IMR-90 (cell line): ENCODE measurements at regions not wholly inside any gene's neighbourhood (a gene's known extent, or its start where the extent isn't known, plus 50 kb on each side); places are given as distances from the start of the nearest gene placed in this dataset.

ENCODE experiments used
- ATAC-seq: fragments of 200-7000 bp; cut with Tn5 transposase; 2 replicates; pipeline ENCODE4 v1.9.1; 2020; ENCODE audit warnings: low read depth, mild to moderate bottlenecking, moderate library complexity
- BruUV-seq: library from RNA; stranded (reverse); fragments of 400-500 nt; replicated peaks from 2 replicates; lab custom pipeline; 2021; lab: Mats Ljungman, UMichigan
- CTCF ChIA-PET: fragments of 300-600 bp; formaldehyde crosslinking; extraction: SDS; loops from one replicate; lab custom pipeline; 2021; ENCODE audit warnings: antibody characterized with exemption; lab: Yijun Ruan, JAX
- POLR2A ChIA-PET: fragments of 300-600 bp; sonication (Branson Sonifier 250); formaldehyde crosslinking; loops from one replicate; lab custom pipeline; 2022; ENCODE audit warnings: antibody characterized with exemption; ENCODE audit not compliant: unreplicated experiment; lab: Charles Lee
- DNase-seq: peaks from one replicate; pipeline ENCODE4 v3.0.0; 2013
- H2AFZ ChIP-seq: replicated peaks from 2 replicates; pipeline ENCODE3; 2013; ENCODE audit warnings: low read length, mild to moderate bottlenecking; ENCODE audit not compliant: poor library complexity
- H2AK5ac ChIP-seq: 2 replicates; pipeline ENCODE4 v1.6.1; 2013; ENCODE audit warnings: low read depth, low read length, inconsistent platforms
- H2AK9ac ChIP-seq: replicated peaks from 2 replicates; pipeline ENCODE3; 2013; ENCODE audit warnings: mild to moderate bottlenecking, low read depth, low read length, moderate library complexity; ENCODE audit not compliant: poor library complexity
- H2BK120ac ChIP-seq: 2 replicates; pipeline ENCODE4 v1.6.1; 2013; ENCODE audit warnings: low read depth, low read length, inconsistent platforms
- H2BK15ac ChIP-seq: 3 replicates; pipeline ENCODE4 v1.6.1; 2013; ENCODE audit warnings: low read depth, low read length, inconsistent platforms
- H2BK20ac ChIP-seq: 2 replicates; pipeline ENCODE4 v1.6.1; 2013; ENCODE audit warnings: low read depth, mild to moderate bottlenecking, inconsistent platforms, low read length, moderate library complexity
- H2BK5ac ChIP-seq: 2 replicates; pipeline ENCODE4 v1.6.1; 2013; ENCODE audit warnings: mild to moderate bottlenecking, low read depth, low read length, inconsistent platforms; ENCODE audit not compliant: poor library complexity, severe bottlenecking
- H3K14ac ChIP-seq: replicated peaks from 2 replicates; pipeline ENCODE4 v1.6.1; 2013; ENCODE audit warnings: low read depth, low read length, inconsistent platforms
- H3K18ac ChIP-seq: 2 replicates; pipeline ENCODE4 v1.6.1; 2013; ENCODE audit warnings: low read depth, low read length, control low read depth
- H3K23ac ChIP-seq: 2 replicates; pipeline ENCODE4 v1.6.1; 2013; ENCODE audit warnings: low read depth, low read length, inconsistent platforms
- H3K27ac ChIP-seq: 2 replicates; pipeline ENCODE4 v1.5.1; 2013; ENCODE audit warnings: mild to moderate bottlenecking, control low read depth, low read length; ENCODE audit not compliant: insufficient read depth
- H3K27me3 ChIP-seq: 2 replicates; pipeline ENCODE4 v1.6.1; 2013; ENCODE audit warnings: low read length; ENCODE audit not compliant: control insufficient read depth, insufficient read depth
- H3K36me3 ChIP-seq: 2 replicates; pipeline ENCODE4 v1.6.1; 2013; ENCODE audit warnings: low read length, mixed read lengths; ENCODE audit not compliant: control insufficient read depth, insufficient read depth
- H3K4ac ChIP-seq: 2 replicates; pipeline ENCODE4 v1.6.1; 2013; ENCODE audit warnings: low read depth, low read length, inconsistent platforms
- H3K4me1 ChIP-seq: 2 replicates; pipeline ENCODE4 v1.6.1; 2013; ENCODE audit warnings: low read length, mixed read lengths; ENCODE audit not compliant: control insufficient read depth, insufficient read depth
- H3K4me2 ChIP-seq: 2 replicates; pipeline ENCODE4 v1.6.1; 2013; ENCODE audit warnings: low read depth, mild to moderate bottlenecking, control low read depth, low read length, moderate library complexity
- H3K4me3 ChIP-seq: 2 replicates; pipeline ENCODE4 v1.5.1; 2013; ENCODE audit warnings: low read depth, mild to moderate bottlenecking, control low read depth, low read length, moderate library complexity; ENCODE audit not compliant: insufficient read depth
- H3K56ac ChIP-seq: 2 replicates; pipeline ENCODE4 v1.6.1; 2013; ENCODE audit warnings: low read length, inconsistent platforms; ENCODE audit not compliant: insufficient read depth; ENCODE audit errors: extremely low read depth
- H3K79me1 ChIP-seq, 2 experiments: 2 replicates each; pipeline ENCODE4 v1.6.1; 2013; ENCODE audit warnings: low read length in 2 of 2, inconsistent platforms in 1 of 2, low read depth in 1 of 2
- H3K9ac ChIP-seq: 2 replicates; pipeline ENCODE4 v1.6.1; 2013; ENCODE audit warnings: low read depth, low read length, control low read depth
- H3K9me1 ChIP-seq: 2 replicates; pipeline ENCODE4 v1.6.1; 2013; ENCODE audit warnings: low read length, inconsistent platforms; ENCODE audit not compliant: insufficient read depth
- H3K9me3 ChIP-seq: 2 replicates; pipeline ENCODE4 v1.6.1; 2013; ENCODE audit warnings: low read length; ENCODE audit not compliant: control insufficient read depth, insufficient read depth
- H4K20me1 ChIP-seq: 2 replicates; pipeline ENCODE4 v1.6.1; 2013; ENCODE audit warnings: low read length, inconsistent platforms; ENCODE audit not compliant: insufficient read depth
- H4K5ac ChIP-seq: 2 replicates; pipeline ENCODE4 v1.6.1; 2013; ENCODE audit warnings: mild to moderate bottlenecking, low read depth, low read length, control low read depth
- H4K8ac ChIP-seq, 2 experiments: 2 replicates each; pipeline ENCODE4 v1.6.1; 2013; ENCODE audit warnings: low read depth in 2 of 2, low read length in 2 of 2, control low read depth in 1 of 2, inconsistent platforms in 1 of 2
- H4K91ac ChIP-seq: 2 replicates; pipeline ENCODE4 v1.6.1; 2013; ENCODE audit warnings: low read depth, low read length, inconsistent platforms; ENCODE audit not compliant: insufficient read depth
- BHLHE40 ChIP-seq: fragments of 150-350 bp; IDR thresholded peaks from 2 replicates; pipeline ENCODE4 v1.6.1; 2016; ENCODE audit warnings: mild to moderate bottlenecking, low read depth, low read length
- CEBPB ChIP-seq: IDR thresholded peaks from 2 replicates; pipeline ENCODE4 v1.6.1; 2012; ENCODE audit warnings: low read depth, low read length, improper control_type of control experiment
- CHD1 ChIP-seq: IDR thresholded peaks from 2 replicates; pipeline ENCODE4 v1.6.1; 2012; ENCODE audit warnings: low read depth, low read length, improper control_type of control experiment
- FOS ChIP-seq: fragments of 150-350 bp; IDR thresholded peaks from 2 replicates; pipeline ENCODE4 v1.6.1; 2016; ENCODE audit warnings: low read depth, low read length
- MAFK ChIP-seq: IDR thresholded peaks from 2 replicates; pipeline ENCODE4 v1.6.1; 2012; ENCODE audit warnings: low read depth, low read length, improper control_type of control experiment
- MAZ ChIP-seq: IDR thresholded peaks from 2 replicates; pipeline ENCODE4 v1.6.1; 2012; ENCODE audit warnings: low read depth, mild to moderate bottlenecking, low read length, improper control_type of control experiment, moderate library complexity, borderline replicate concordance
- MXI1 ChIP-seq: IDR thresholded peaks from 2 replicates; pipeline ENCODE4 v1.6.1; 2012; ENCODE audit warnings: low read depth, mild to moderate bottlenecking, low read length, moderate library complexity, borderline replicate concordance
- NFE2L2 ChIP-seq: fragments of 150-350 bp; IDR thresholded peaks from 2 replicates; pipeline ENCODE4 v1.6.1; 2016; ENCODE audit warnings: low read depth, mild to moderate bottlenecking, low read length
- POLR2A ChIP-seq: IDR thresholded peaks from 2 replicates; pipeline ENCODE4 v1.6.1; 2012; ENCODE audit warnings: mild to moderate bottlenecking, low read depth, low read length
- RAD21 ChIP-seq: IDR thresholded peaks from 2 replicates; pipeline ENCODE4 v1.6.1; 2012; ENCODE audit warnings: low read length, improper control_type of control experiment
- RCOR1 ChIP-seq: IDR thresholded peaks from 2 replicates; pipeline ENCODE4 v1.6.1; 2012; ENCODE audit warnings: mild to moderate bottlenecking, low read length, improper control_type of control experiment; ENCODE audit not compliant: insufficient replicate concordance
- RFX5 ChIP-seq: IDR thresholded peaks from 2 replicates; pipeline ENCODE4 v1.8.0; 2012; ENCODE audit warnings: low read depth, mild to moderate bottlenecking, low read length, moderate library complexity
- SMC3 ChIP-seq: fragments of 150-350 bp; IDR thresholded peaks from 2 replicates; pipeline ENCODE4 v1.6.1; 2016; ENCODE audit warnings: low read depth, mild to moderate bottlenecking, antibody characterized with exemption, low read length, moderate library complexity
- WGBS, 2 experiments: methylation state at CpG; one replicate each; pipeline versions ENCODE4 v1.1.5 to v1.1.7; 2013; ENCODE audit warnings: missing lambda C conversion rate in 2 of 2; ENCODE audit not compliant: insufficient read length in 1 of 2; ENCODE audit errors: extremely low coverage in 2 of 2; 5-methylcytosine and 5-hydroxymethylcytosine counted together
- dilution Hi-C: fragments of 300-500 bp; cut with HindIII; formaldehyde crosslinking; loops from one replicate; pipeline ENCODE4 v1.14.3; 2018; ENCODE audit warnings: low sequenced_read_pairs; ENCODE audit not compliant: unreplicated experiment
- in situ Hi-C: fragments of 300-500 bp; cut with MboI; formaldehyde crosslinking; loops from 3 replicates; pipeline ENCODE4 v1.14.3; 2019; ENCODE audit warnings: low sequenced_read_pairs, inconsistent platforms, mixed read lengths
- intact Hi-C: fragments of 100-400 bp; cut with micrococcal nuclease; formaldehyde crosslinking; loops from 2 replicates; pipeline ENCODE4 v1.10.0; 2022
- TF ChIP-seq, protein P1 (sequence below): fragments of 150-350 bp; IDR thresholded peaks from 2 replicates; pipeline ENCODE4 v1.6.1; 2016; ENCODE audit warnings: low read depth, mild to moderate bottlenecking, low read length, moderate library complexity, borderline replicate concordance
- TF ChIP-seq, protein P2 (sequence below): fragments of 150-350 bp; IDR thresholded peaks from 2 replicates; pipeline ENCODE4 v1.6.1; 2017; ENCODE audit warnings: mild to moderate bottlenecking, antibody characterized with exemption, low read length, low read depth
- TF ChIP-seq, protein P3 (sequence below): conservative IDR thresholded peaks from 2 replicates; pipeline ENCODE4 v1.5.1; 2012; ENCODE audit warnings: mild to moderate bottlenecking, low read depth, low read length, improper control_type of control experiment

GRCh38 chr2:80894486-80894885 is 589.9 kb upstream of the LRRTM1 start:
- Histone ChIP-seq H4K8ac (no peak overlapping the region), H3K4me2 (no peak overlapping the region), H3K27me3 (no peaks in the 10 kb centered on the region), H3K23ac (no peak overlapping the region), H3K4me3 (no peak overlapping the region), H2BK5ac (no peak overlapping the region), H3K36me3 (no peaks in the 10 kb centered on the region), H3K9me1 (no peaks in the 10 kb centered on the region), H2BK120ac (no peak overlapping the region), H2BK20ac (no peak overlapping the region), H3K27ac (no peak overlapping the region), H3K56ac (no peak overlapping the region), H2BK15ac (no peak overlapping the region), H4K20me1 (no peaks in the 10 kb centered on the region), H4K5ac (no peak overlapping the region), H3K9ac (no peak overlapping the region), H2AFZ (no peak overlapping the region), H2AK5ac (no peak overlapping the region), H3K18ac (no peak overlapping the region), H4K91ac (no peak overlapping the region), H3K9me3 (peaks cover 5% of the 10 kb centered on the region), H3K4ac (no peak overlapping the region), H3K4me1 (no peaks in the 10 kb centered on the region), H2AK9ac (no peak overlapping the region), H3K79me1 (no peaks in the 10 kb centered on the region), H3K14ac (no peak overlapping the region)
- CTCF ChIA-PET, result no interaction called here
- no peak for DNase-seq
- in situ Hi-C loops, result no loop called here
- POLR2A ChIA-PET, result no interaction called here
- TF ChIP-seq RCOR1 (no peak), CHD1 (no peak), POLR2A (no peak), SMC3 (no peak), MAFK (no peak), CEBPB (no peak), MXI1 (no peak), NFE2L2 (no peak), MAZ (no peak), RAD21 (no peak), BHLHE40 (no peak), FOS (no peak), RFX5 (no peak)
- TF ChIP-seq, protein P1, sequence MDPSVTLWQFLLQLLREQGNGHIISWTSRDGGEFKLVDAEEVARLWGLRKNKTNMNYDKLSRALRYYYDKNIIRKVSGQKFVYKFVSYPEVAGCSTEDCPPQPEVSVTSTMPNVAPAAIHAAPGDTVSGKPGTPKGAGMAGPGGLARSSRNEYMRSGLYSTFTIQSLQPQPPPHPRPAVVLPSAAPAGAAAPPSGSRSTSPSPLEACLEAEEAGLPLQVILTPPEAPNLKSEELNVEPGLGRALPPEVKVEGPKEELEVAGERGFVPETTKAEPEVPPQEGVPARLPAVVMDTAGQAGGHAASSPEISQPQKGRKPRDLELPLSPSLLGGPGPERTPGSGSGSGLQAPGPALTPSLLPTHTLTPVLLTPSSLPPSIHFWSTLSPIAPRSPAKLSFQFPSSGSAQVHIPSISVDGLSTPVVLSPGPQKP, result no peak
- TF ChIP-seq, protein P2, sequence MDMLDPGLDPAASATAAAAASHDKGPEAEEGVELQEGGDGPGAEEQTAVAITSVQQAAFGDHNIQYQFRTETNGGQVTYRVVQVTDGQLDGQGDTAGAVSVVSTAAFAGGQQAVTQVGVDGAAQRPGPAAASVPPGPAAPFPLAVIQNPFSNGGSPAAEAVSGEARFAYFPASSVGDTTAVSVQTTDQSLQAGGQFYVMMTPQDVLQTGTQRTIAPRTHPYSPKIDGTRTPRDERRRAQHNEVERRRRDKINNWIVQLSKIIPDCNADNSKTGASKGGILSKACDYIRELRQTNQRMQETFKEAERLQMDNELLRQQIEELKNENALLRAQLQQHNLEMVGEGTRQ, result no peak
- TF ChIP-seq, protein P3, sequence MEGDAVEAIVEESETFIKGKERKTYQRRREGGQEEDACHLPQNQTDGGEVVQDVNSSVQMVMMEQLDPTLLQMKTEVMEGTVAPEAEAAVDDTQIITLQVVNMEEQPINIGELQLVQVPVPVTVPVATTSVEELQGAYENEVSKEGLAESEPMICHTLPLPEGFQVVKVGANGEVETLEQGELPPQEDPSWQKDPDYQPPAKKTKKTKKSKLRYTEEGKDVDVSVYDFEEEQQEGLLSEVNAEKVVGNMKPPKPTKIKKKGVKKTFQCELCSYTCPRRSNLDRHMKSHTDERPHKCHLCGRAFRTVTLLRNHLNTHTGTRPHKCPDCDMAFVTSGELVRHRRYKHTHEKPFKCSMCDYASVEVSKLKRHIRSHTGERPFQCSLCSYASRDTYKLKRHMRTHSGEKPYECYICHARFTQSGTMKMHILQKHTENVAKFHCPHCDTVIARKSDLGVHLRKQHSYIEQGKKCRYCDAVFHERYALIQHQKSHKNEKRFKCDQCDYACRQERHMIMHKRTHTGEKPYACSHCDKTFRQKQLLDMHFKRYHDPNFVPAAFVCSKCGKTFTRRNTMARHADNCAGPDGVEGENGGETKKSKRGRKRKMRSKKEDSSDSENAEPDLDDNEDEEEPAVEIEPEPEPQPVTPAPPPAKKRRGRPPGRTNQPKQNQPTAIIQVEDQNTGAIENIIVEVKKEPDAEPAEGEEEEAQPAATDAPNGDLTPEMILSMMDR, result no peak
- dilution Hi-C loops, result no loop called here
- BruUV-seq, result no TSS peak
- WGBS, 2 experiments, result no CpG with 5 or more reads among the region's 3 CpGs
- no peak for ATAC-seq
- intact Hi-C loops, result no loop called here
